ENCODE measurements at regions not wholly inside any gene's neighbourhood (a gene's known extent, or its start where the extent isn't known, plus 50 kb on each side); places are given as distances from the start of the nearest gene placed in this dataset.

DNA sequence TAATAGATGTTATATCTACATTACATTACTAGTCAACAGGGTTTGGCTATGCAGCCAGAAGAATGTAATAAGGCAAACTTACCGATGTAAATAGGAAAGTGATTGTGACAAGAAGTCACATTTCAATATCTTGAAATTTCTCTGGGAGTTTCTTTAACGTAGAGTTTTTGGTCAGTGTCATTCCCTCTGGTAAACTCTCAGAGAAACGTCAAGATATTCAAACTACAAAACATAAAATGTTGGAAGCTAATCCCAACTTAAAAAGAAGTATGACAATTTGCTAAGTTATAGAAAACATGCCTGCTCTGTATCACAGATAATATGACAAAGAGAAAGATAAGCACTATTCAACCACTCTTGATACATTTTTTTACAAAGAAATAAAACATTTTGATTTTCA lies 111.2 kb upstream of the PRICKLE2 start:
- no peak overlapping the region for H3K27ac ChIP-seq
- no peak overlapping the region for H3K4me3 ChIP-seq

DNA sequence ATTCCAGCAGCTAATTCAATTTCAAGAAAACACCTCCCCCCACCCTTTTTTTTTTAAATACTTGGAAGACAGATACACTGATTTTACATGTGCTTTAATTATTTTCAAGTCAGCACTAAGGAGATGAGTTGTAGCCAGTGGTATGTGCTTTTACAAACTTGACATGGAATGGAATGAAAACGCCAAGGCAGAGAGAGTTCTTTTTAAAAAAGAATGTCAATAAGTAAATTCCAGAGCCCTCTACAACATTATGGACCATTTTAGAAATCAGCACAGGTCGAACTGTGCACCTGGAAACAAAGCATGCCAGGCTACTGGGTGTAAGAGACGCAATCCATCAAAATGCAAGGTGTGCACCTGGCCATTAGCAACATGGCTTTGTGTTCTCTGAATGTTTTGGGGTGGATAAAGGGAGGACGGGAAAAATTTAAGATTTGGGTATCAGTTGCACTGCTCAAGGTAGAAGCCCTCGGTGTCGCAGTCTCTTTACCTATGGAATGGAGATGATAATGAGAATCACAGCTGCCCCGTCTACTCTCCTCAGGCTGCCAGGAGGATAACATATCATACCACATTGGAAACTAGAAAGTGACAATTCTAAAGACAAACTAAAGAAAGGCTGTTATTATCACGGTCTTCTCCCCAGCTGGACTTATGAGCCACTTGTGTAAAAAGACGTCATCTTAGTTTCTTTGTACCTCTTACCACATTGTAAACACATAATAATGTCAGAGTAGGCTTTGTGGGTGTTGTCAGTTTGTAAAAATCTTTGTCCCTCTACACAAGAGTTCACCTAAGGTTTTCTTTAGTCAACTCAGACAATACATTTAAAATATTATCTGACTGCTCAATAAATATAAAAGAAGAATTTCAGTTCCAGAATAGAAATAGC lies 107.4 kb upstream of the PRICKLE2 start:
- H3K4me3 ChIP-seq, result no peak overlapping the region
- no peak overlapping the region for H3K27ac ChIP-seq

DNA sequence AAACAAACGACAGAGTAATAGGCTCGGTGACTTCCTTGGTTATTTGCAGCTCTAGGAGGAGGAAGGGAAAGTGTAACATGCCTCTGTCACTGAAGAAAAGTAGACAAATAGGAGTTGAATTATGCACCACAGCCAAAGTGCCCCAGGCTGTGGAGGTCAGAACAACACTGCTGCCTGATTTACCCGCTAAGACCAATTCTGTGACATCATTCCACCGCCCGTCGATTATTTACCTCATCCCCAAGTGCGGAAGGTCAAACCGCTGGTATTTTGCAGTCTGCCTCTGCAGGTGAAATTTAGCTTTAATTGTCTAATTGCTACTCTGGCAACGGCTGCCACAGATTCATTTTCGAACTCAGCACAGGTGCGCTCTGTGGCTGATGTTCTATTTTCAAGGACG lies 106.3 kb upstream of the PRICKLE2 start:
- Histone ChIP-seq H3K27ac (no peak overlapping the region), H3K4me3 (no peak overlapping the region)

DNA sequence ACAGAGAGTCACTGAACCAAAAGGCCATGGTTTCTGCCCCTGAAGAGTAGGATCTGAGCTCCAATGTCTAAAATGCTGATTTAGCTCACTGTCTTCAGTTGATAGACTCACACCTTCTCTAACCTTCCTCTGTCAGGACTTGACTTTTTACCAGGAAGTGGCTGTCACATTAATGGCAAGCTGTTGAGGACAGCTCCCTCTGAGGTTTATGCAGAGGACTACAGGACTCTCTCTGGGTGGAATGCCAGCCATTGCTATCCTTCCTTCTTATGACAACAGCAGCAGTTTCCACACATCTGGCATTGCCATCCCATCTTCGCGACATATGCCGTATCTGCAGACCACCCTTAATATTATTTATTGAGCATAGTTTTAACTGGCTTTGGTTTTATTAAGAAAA lies 103.8 kb upstream of the PRICKLE2 start:
- no peak overlapping the region for H3K4me3 ChIP-seq
- no peak overlapping the region for H3K27ac ChIP-seq

DNA sequence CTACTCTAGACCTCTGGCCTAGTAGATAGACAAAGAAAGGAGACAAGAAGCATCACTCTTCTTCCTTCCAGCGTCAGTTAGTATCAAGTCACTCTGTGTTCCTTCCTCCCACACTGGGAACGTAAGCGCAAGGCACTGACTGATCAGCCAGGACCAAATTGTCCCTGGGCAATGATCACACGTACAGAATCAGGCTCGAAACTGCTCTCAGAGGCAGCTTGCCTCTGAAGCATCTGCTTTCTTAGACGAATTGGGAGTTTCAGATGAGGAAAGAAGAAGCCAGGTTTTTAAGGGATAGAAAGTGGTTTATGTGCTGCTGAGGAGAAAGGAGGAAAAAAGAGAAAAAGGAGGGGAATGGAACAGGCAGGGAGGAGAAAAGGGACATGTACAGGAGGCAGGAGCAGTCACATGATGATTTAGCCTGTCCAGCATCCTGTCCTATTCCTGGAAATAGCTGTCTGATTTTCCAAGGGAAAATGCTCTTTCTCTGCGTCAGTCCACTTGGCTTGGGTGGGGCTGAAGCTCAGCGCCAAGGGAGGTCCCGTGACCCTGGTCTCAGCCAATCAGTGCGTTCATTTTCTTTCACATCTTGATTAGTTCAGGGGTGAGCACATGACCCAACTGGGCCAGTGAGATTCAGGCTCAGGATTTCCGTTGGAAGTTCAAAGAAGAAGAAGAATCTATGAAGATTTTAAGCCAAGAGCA lies 102.0 kb upstream of the PRICKLE2 start:
- Histone ChIP-seq H3K27ac (peak overlapping the region in 20 of 21 experiments; percentile 5 to 89 (median 64)), H3K4me3 (no peak overlapping the region)

DNA sequence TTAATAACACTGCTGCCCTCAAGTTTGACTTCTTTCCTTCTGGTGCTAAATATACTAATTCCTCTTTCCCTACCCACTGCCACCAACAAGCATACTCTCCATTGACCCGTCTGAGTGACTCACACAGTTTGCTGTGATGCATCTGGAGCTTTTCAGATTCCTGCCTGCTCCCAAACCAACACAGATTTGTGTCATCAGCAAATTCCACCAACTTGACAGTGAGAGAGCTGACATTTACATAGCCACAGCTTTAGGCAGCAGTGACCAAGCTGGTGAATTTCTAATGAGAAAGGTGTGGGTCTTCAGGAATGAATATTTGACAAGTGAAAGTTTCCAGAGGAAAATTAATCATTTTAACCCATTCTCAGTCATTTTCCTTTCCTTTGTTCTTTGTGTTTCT lies 96.5 kb upstream of the PRICKLE2 start:
- peak overlapping the region in 1 of 21 experiments; percentile 10 for H3K27ac ChIP-seq
- H3K4me3 ChIP-seq, result no peak overlapping the region

DNA sequence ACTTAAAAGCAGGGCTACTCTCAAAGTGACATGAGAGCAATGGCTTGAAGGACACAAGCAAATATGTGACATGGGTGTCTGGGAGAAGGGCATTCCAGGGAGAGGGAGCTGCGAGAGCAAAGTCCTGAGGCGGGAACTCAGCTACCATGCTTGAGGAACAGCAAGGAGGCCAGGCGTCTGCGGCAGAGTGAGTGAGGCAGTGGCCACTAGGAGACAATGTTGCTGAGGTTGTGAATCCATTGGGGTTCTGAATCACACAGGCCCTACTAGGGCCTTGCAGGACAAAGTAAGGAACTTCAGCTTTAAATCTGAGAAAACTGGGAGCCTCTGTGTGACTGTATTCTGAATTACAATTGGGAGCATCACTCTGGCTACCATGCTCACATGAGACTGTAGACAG lies 94.1 kb upstream of the PRICKLE2 start:
- no peak overlapping the region for H3K27ac ChIP-seq
- no peak overlapping the region for H3K4me3 ChIP-seq

DNA sequence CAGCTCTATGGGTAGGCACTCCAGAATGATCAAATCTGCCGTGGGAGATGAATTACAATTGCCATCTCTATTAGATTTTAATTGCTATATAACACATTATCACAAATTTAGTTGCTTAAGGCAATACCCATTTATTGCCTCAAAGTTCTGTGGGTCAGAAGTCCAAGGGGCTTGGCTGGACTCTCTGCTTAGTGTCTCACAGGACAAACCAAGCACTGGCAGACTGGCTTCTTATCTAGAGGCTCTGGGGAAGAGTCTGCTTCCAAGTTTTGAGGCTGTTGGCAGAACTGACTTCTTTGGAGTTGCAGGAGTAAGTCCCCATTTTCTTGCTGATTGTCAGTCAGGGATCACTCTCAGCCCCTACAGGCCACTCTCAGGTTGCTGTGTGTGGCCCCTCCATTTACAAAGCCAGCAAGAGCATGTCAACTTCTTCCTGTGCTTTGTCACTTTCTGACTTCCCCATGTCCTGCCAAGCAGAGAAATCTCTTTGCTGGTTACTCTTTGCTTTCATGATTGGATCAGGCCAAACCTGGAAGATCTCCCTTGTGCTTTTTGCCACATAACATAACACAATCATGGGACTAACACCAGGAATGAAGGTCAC lies 93.5 kb upstream of the PRICKLE2 start:
- H3K4me3 ChIP-seq, result no peak overlapping the region
- H3K27ac ChIP-seq, result no peak overlapping the region

DNA sequence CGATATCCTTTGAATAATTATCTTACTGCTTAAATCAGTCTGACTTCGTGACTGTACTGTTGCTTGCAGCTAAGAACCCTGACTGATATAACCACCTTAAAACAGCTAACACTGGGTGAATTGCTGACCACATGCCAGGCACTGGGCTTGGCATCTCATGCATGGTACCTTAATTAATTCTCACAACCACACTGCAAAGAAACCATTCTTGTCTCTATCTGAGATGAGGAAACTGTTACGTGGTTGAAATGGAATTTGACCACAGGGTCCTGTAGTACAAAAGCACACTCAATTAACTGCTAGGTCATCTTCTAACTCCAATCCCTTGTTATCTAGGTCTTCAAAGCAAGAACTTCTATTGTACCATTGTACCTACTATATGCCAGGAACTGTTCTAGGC lies 92.7 kb upstream of the PRICKLE2 start:
- Histone ChIP-seq H3K4me3 (no peak overlapping the region), H3K27ac (no peak overlapping the region)

DNA sequence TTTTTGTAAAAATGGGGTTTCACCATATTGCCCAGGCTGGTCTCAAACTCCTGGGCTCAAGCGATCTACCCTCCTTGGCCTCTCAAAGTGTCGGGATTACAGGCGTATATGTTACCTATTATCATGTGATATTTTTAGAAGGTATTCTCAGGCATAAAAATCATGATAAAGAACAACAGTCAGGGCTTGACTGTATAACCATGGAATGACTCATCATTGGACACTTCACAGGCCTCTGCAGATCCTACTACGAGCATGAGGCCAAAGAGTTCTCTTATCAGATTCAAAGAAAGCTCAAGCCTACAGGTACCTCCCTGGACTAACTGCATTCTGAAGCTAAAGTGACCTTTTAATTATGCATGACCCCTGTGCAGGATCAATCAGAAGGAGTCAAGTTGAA lies 91.7 kb upstream of the PRICKLE2 start:
- H3K27ac ChIP-seq, result no peak overlapping the region
- no peak overlapping the region for H3K4me3 ChIP-seq

DNA sequence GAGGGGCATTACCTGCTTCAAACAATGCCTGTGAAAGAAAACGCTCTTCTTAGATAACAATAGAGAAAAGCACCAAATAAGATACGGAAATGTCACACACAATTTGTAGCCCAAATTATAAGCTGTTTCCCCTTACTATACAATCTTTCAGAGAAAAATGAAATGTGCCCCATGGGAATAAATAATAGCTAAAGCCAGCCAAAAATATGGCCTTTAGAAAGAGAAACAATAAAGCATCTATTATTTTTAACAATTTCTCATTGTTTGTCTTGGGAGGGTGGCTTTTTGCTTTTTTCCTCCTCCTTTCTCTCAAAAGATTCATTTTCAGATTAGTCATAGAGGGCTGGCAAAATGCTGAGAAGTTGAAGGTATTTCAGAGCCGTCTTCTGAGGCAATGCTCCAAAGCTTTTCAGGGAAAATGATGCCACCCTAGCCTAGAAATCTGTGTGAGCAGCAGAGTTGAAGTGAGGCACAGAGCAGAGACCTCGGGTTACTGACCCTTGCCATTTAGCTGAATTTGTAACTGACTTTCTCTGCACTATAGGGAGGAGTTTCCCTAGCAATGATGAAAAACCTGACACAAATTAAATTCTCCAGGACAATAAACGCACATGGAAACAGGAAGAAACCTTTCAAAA lies 86.3 kb upstream of the PRICKLE2 start:
- peak overlapping the region in 1 of 21 experiments; percentile 4 for H3K27ac ChIP-seq
- H3K4me3 ChIP-seq, result no peak overlapping the region

DNA sequence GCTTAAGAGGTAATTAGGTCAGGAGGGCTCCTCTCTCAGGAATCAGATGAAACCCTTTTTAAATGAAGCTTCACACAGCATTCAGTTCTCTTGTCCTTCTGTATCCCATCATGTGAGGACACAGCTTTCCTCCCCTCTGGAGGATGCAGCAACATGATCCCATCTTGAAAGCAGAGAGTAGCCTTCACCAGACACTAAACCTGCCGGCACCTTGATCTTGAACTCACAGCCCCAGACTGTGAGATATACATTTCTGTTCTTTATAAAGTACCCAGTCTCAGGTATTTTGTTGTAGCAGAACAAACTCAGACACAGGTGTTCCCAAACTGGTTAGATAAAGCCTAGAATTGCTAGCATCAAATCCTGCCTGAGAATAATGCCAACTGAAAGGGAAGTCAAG lies 83.7 kb upstream of the PRICKLE2 start:
- no peak overlapping the region for H3K4me3 ChIP-seq
- no peak overlapping the region for H3K27ac ChIP-seq

DNA sequence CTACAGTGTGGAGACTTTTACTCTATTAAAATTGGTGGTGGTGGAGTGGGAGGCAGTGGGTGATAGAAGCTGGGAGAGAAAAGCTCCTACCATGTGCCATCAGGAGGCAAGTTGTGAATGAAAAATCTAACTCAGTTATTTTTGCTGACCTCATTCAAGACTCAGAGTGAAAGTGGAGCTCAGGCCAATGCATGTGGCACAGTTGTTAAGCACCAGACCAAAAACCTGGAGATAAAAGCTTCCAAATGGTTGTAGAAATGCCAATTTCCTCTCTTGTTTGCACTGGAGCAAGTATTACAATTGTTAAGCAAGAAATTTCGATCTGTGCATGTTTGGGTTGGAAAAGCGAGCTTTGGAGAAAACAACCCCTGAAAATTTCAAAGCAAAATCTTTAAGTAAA lies 81.5 kb upstream of the PRICKLE2 start:
- H3K27ac ChIP-seq, result peak overlapping the region in 1 of 21 experiments; percentile 19

DNA sequence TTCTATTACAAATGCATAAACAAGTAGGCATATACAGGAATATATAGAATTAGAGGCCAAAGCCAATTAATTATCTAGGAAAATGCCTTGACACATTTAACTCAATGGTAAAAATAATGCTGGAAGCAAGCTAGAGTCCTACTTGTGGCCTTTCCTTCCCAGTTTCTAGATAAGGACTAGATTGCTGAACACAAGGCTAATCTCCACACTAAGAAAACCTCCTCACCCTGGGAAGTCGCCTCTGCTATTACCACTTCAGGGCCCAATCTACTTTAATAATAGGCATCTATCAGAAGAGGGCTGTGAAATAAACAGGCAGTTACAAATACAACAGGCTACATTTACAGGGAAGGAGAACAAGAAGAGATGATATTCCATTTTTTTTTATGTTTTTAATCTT lies 80.5 kb upstream of the PRICKLE2 start:
- no peak overlapping the region for H3K27ac ChIP-seq

More for the DNA sequence above, 81.5 kb upstream of the PRICKLE2 start:
- H3K4me3 ChIP-seq, result no peak overlapping the region

DNA sequence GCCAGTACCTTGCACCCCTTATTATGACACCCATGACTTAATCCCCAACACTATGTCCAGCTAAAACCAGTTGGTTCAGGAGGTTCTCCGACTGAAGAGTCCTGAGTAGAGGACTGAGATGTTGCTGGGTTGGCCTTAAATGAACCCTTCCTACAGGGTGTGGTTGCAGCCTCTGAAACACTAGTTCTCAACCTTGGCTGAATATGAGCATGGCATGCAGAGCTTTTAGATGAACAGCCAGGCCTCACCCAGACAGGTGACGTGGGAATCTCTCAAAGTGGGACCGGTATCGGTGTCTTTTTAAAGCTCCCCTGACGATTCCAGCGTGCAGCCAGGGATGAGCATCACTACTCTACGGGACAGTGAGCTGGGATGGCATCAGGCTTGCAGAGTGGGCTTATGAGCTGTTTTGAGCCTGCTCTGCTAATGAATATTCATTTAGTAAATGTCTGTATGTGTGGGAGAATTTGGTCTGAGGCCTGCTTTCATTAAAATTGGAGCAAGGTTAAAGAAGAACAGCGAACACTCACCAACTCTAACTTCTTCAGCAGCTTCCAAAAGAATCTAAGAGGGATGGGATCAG lies 79.7 kb upstream of the PRICKLE2 start:
- Histone ChIP-seq H3K4me3 (no peak overlapping the region), H3K27ac (no peak overlapping the region)

More for the DNA sequence above, 80.5 kb upstream of the PRICKLE2 start:
- H3K4me3 ChIP-seq, result no peak overlapping the region

DNA sequence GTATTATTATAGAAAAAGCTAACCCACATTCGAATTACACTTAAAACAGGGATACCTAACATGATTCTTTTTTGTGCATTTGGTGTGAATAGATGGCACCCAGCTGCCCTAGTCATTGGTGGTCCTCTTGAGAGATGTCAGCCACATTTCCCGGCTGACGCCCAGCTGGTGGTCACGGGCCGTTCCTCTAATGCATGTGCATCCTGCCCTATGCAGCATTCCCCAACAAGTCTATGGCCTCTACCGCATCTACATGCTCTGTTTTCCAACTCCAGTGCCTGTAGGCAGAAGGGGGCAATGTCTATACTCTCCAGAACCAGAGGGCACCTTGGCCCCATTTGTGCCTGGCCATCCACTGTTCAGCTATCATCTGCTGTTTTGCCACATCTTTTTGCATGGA lies 78.6 kb upstream of the PRICKLE2 start:
- no peak overlapping the region for H3K27ac ChIP-seq
- no peak overlapping the region for H3K4me3 ChIP-seq

DNA sequence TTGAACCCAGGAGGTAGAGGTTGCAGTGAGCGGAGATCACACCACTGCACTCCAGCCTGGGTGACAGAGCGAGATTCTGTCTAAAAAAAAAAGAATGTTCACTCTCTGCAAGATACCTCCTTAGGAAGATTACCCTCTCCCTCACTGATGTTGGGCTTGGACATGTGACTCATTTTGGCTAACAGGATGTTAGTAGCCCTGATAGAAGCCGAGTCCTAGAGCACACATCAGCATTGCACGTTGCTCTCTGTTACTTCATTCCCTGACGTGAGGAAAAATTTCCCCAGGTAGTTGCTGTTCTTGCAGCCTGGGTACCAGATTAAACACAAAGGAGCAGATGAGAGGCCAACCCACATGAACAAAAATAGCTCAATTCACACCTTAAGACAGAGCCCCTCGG lies 78.1 kb upstream of the PRICKLE2 start:
- Histone ChIP-seq H3K4me3 (no peak overlapping the region), H3K27ac (no peak overlapping the region)

DNA sequence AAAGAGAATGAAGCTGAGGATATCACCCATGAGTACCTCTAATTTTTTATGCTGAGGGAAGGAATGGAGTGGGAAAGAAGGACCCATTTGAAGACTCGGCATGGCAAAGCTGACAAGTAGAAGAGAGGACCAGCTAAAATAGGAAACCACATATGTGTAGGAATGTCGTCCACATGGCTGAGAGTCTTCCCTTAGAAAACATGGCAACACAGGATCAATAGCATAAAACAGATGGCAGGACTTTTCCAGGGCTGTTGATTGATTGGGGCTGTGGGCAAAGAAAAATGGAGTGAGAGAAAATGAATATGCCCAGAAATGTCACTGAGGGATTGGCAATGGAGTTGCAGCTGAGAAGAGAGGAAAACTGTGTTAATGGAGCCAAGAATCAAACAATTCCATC lies 76.2 kb upstream of the PRICKLE2 start:
- H3K27ac ChIP-seq, result no peak overlapping the region
- no peak overlapping the region for H3K4me3 ChIP-seq

DNA sequence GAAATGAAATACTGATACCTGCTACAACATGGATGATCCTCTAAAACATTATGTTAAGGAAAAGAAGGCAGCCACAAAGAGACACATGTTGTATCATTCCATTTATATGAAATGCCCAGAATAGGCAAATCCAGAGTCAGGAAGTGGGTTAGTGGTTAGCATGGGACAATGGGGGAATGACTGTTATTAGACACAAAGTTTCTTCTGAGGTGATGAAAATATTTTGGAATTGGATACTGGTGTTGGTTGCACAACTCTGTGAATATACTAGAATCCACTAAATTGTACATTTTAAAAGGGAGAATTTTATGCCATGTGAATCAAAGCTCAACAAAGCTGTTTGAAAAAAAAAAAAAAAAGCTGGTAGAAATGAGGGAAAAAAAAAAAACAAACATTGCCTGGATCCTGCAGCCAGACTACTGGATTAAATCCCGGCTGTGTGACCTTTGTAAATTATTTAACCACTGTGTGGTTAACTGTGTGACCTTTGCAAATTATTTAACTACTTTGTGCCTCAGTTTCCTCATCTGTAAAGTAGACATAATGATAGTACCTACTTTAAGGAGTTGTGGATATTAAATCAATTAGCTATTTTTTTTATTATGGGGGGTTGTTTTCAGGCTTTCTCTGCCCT lies 75.6 kb upstream of the PRICKLE2 start:
- Histone ChIP-seq H3K4me3 (no peak overlapping the region), H3K27ac (no peak overlapping the region)

DNA sequence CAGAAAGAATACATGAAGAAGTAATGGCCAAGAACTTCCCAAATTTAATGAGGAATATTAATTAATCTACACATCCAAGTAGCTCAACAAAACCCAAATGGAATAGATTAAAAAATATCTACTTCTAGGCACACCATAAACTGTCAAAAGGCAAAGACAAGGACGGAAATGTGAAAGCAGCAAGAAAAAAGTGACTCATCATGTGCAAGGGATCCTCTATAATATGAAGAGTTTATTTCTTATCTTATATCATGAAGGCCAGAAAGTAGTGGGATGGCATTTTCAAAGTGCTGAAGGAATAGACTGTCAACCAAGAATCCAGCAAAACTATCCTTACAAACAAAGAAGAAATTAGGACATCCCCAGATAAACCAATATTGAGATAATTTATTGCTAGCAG lies 73.9 kb upstream of the PRICKLE2 start:
- Histone ChIP-seq H3K4me3 (no peak overlapping the region), H3K27ac (no peak overlapping the region)
